A549 (cell line): ENCODE measurements at regions not wholly inside any gene's neighbourhood (a gene's known extent, or its start where the extent isn't known, plus 50 kb on each side); places are given as distances from the start of the nearest gene placed in this dataset.

ENCODE experiments used
- CTCF ChIP-seq: fragments of >200 bp; sonication (Bioruptor Twin); formaldehyde crosslinking; IDR thresholded peaks from 3 replicates; pipeline ENCODE4 v1.5.1; 2016
- HOXA7 ChIP-seq: fragments of 250-450 bp; sonication (Bioruptor Pico); IDR thresholded peaks from 2 replicates; pipeline ENCODE4 v1.5.0; 2020; ENCODE audit warnings: mild to moderate bottlenecking, moderate library complexity
- JUN ChIP-seq, 2 experiments: fragments of >200 bp; sonication (Bioruptor Twin); formaldehyde crosslinking; IDR thresholded peaks; 2 replicates in 1 of 2; 3 replicates in 1 of 2; pipeline ENCODE4 v1.6.1; 2016 to 2017
- NFE2L2 ChIP-seq: fragments of 150-350 bp; conservative IDR thresholded peaks from 2 replicates; pipeline ENCODE4 v1.6.1; 2014; ENCODE audit warnings: low read length
- POLR2A ChIP-seq: IDR thresholded peaks from 2 replicates; pipeline ENCODE4 v1.6.1; 2012; ENCODE audit warnings: mild to moderate bottlenecking, low read length
- RAD21 ChIP-seq, 2 experiments: fragments of >200 bp in 1 of 2; sonication (Bioruptor Twin) in 1 of 2; formaldehyde crosslinking in 1 of 2; IDR thresholded peaks in 1 of 2; conservative IDR thresholded peaks in 1 of 2; 2 replicates in 1 of 2; 3 replicates in 1 of 2; pipeline ENCODE4 v1.6.1; 2012 to 2018; ENCODE audit warnings: inconsistent platforms in 1 of 2
- REST ChIP-seq: fragments of 200-600 bp; sonication (generic); IDR thresholded peaks from 2 replicates; pipeline ENCODE4 v1.6.1; 2016; ENCODE audit warnings: antibody characterized with exemption, mild to moderate bottlenecking, moderate library complexity
- SMC3 ChIP-seq: fragments of >200 bp; sonication (Bioruptor Twin); formaldehyde crosslinking; IDR thresholded peaks from 3 replicates; pipeline ENCODE4 v1.6.1; 2018; ENCODE audit warnings: inconsistent platforms

DNA sequence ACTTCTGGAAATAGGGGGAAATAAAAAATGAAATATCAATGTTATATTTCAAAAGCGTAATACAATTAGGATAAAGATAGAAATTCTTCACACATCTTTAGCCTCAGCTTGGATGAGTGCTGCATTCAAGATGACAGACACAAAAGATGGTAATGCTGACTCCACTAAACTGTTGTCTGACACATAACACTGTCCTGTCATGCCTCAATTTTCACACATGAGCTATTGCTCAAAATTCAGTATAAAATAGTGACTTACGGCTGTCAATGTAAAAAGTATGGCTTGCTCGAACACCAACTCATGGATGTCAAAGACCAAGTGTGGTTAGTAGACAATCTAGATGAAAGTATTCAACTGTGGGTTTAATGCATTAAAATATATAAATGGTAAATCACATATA lies 94.5 kb downstream of the KLF12 start:
- TF ChIP-seq HOXA7 (CRISPR knock-in tag), result no peak
- TF ChIP-seq POLR2A, result no peak
- TF ChIP-seq CTCF, result no peak
- no peak for TF ChIP-seq NFE2L2
- no peak for TF ChIP-seq JUN (IDR thresholded peaks at IDR 0.05)
- TF ChIP-seq SMC3, result no peak
- TF ChIP-seq REST, result no peak
- no peak for TF ChIP-seq RAD21 (conservative IDR thresholded peaks at IDR 0.05 in 1 of 2, IDR thresholded peaks at IDR 0.05 in 1 of 2)
